Keratinocyte (primary cell): ENCODE measurements at regions not wholly inside any gene's neighbourhood (a gene's known extent, or its start where the extent isn't known, plus 50 kb on each side); places are given as distances from the start of the nearest gene placed in this dataset.

Source experiments
- DNase-seq: peaks from one replicate; pipeline ENCODE4 v3.0.0-alpha.2; 2011; ENCODE audit warnings: low read depth, missing footprints, low spot score
- FAIRE-seq: peaks from 2 replicates; lab custom pipeline; 2011; peaks lifted over from hg19 to GRCh38; lab: Jason Lieb, UNC
- H2AFZ ChIP-seq: 2 replicates; pipeline ENCODE4 v1.6.0; 2012; ENCODE audit warnings: low read length, control low read depth, inconsistent platforms; ENCODE audit not compliant: control insufficient read depth
- H3K27ac ChIP-seq: 2 replicates; pipeline ENCODE4 v1.5.1; 2011; ENCODE audit warnings: low read length; ENCODE audit not compliant: control insufficient read depth, insufficient read depth
- H3K27me3 ChIP-seq: 3 replicates; pipeline ENCODE4 v1.6.0; 2011; ENCODE audit warnings: low read length; ENCODE audit not compliant: control insufficient read depth, insufficient read depth; ENCODE audit errors: extremely low read depth
- H3K36me3 ChIP-seq, 2 experiments: 2 replicates in 1 of 2; 3 replicates in 1 of 2; pipeline ENCODE4 v1.5.1; 2011; ENCODE audit warnings: low read length in 2 of 2, mild to moderate bottlenecking in 1 of 2; ENCODE audit not compliant: control insufficient read depth in 2 of 2, insufficient read depth in 2 of 2; ENCODE audit errors: extremely low read depth in 1 of 2
- H3K4me1 ChIP-seq: 3 replicates; pipeline ENCODE4 v1.5.1; 2011; ENCODE audit warnings: low read length; ENCODE audit not compliant: control insufficient read depth, insufficient read depth; ENCODE audit errors: extremely low read depth
- H3K4me2 ChIP-seq: 3 replicates; pipeline ENCODE4 v1.6.0; 2011; ENCODE audit warnings: low read depth, low read length; ENCODE audit not compliant: control insufficient read depth, insufficient read depth; ENCODE audit errors: extremely low read depth
- H3K4me3 ChIP-seq, 3 experiments: fragments of 200-600 bp in 1 of 3; sonication (generic) in 1 of 3; 2 replicates in 2 of 3; 3 replicates in 1 of 3; pipeline ENCODE4 v1.5.1; 2011 to 2016; ENCODE audit warnings: low read length in 3 of 3, mild to moderate bottlenecking in 3 of 3, control low read depth in 2 of 3, inconsistent platforms in 1 of 3, low read depth in 1 of 3, mixed read lengths in 1 of 3, mixed run types in 1 of 3, moderate library complexity in 1 of 3; ENCODE audit not compliant: control insufficient read depth in 2 of 3, insufficient read depth in 2 of 3; ENCODE audit errors: extremely low read depth in 1 of 3
- H3K79me2 ChIP-seq: 2 replicates; pipeline ENCODE4 v1.6.0; 2012; ENCODE audit warnings: low read length; ENCODE audit not compliant: control insufficient read depth, insufficient read depth
- H3K9ac ChIP-seq: 3 replicates; pipeline ENCODE4 v1.6.0; 2011; ENCODE audit warnings: low read length; ENCODE audit not compliant: control insufficient read depth, insufficient read depth; ENCODE audit errors: extremely low read depth
- H3K9me1 ChIP-seq: 3 replicates; pipeline ENCODE4 v1.6.0; 2011; ENCODE audit warnings: low read length; ENCODE audit not compliant: control insufficient read depth, insufficient read depth; ENCODE audit errors: extremely low read depth
- H3K9me3 ChIP-seq: 2 replicates; pipeline ENCODE4 v1.5.1; 2012; ENCODE audit warnings: low read depth, low read length; ENCODE audit not compliant: control insufficient read depth
- H4K20me1 ChIP-seq: 3 replicates; pipeline ENCODE4 v1.6.0; 2011; ENCODE audit warnings: low read length; ENCODE audit not compliant: control insufficient read depth, insufficient read depth; ENCODE audit errors: extremely low read depth
- EZH2 ChIP-seq: IDR thresholded peaks from one replicate; pipeline ENCODE4 v1.6.1; 2012; ENCODE audit warnings: inconsistent platforms, mild to moderate bottlenecking, low read length, moderate library complexity
- dilution Hi-C: fragments of 300-500 bp; cut with MboI; formaldehyde crosslinking; loops from one replicate; pipeline ENCODE4 v1.7.0; 2020; ENCODE audit warnings: low sequenced_read_pairs; ENCODE audit not compliant: extremely low pct_ligation_motif_present
- TF ChIP-seq, protein P1 (sequence below), 3 experiments: IDR thresholded peaks in 1 of 3; conservative IDR thresholded peaks in 1 of 3; optimal IDR thresholded peaks in 1 of 3; 2 replicates in 2 of 3; 3 replicates in 1 of 3; pipeline versions ENCODE3 to v1.5.1; 2011; ENCODE audit warnings: low read length in 3 of 3, mild to moderate bottlenecking in 3 of 3, moderate library complexity in 2 of 3, control low read depth in 1 of 3, inconsistent platforms in 1 of 3; ENCODE audit not compliant: insufficient read depth in 2 of 3; ENCODE audit errors: extremely low read depth in 1 of 3

DNA sequence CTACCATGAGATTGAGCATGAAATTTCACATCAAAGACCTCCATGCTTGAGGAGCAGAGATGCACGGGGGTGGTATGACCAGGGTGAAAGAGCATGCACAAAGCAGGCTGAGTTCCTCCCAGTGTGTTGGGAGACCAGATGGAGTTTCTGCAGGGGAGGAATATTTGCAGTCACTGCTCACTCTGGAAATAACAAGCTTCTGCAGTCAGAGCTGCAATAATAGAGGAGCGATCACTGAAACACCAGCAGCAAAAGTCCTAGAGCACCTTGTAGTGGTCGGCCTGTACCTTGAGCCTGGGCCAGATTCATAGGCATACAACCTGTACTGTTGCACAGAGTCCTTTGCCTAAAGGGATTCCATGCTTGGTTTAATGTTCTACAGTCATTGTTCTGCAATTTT is 184.5 kb upstream of the SP8 start:
- dilution Hi-C loops = no loop called here
- H2AFZ ChIP-seq = no peak overlapping the region
- no peaks in the 10 kb centered on the region for H3K79me2 ChIP-seq
- DNase-seq = no peak
- H3K27ac ChIP-seq = no peak overlapping the region
- H3K36me3 ChIP-seq = no peaks in the 10 kb centered on the region
- H3K9me3 ChIP-seq = no peaks in the 10 kb centered on the region
- H3K9ac ChIP-seq = no peak overlapping the region
- FAIRE-seq = no peak
- no peaks in the 10 kb centered on the region for H3K4me1 ChIP-seq
- H4K20me1 ChIP-seq = no peaks in the 10 kb centered on the region
- no peak overlapping the region for H3K4me3 ChIP-seq
- H3K9me1 ChIP-seq = no peaks in the 10 kb centered on the region
- no peaks in the 10 kb centered on the region for H3K27me3 ChIP-seq
- no peak overlapping the region for H3K4me2 ChIP-seq
- TF ChIP-seq EZH2 = no peak
- TF ChIP-seq, protein P1, sequence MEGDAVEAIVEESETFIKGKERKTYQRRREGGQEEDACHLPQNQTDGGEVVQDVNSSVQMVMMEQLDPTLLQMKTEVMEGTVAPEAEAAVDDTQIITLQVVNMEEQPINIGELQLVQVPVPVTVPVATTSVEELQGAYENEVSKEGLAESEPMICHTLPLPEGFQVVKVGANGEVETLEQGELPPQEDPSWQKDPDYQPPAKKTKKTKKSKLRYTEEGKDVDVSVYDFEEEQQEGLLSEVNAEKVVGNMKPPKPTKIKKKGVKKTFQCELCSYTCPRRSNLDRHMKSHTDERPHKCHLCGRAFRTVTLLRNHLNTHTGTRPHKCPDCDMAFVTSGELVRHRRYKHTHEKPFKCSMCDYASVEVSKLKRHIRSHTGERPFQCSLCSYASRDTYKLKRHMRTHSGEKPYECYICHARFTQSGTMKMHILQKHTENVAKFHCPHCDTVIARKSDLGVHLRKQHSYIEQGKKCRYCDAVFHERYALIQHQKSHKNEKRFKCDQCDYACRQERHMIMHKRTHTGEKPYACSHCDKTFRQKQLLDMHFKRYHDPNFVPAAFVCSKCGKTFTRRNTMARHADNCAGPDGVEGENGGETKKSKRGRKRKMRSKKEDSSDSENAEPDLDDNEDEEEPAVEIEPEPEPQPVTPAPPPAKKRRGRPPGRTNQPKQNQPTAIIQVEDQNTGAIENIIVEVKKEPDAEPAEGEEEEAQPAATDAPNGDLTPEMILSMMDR (optimal IDR thresholded peaks at IDR 0.05 in 1 of 3, IDR thresholded peaks at IDR 0.05 in 1 of 3, conservative IDR thresholded peaks at IDR 0.05 in 1 of 3; ENCODE audit: extremely low read depth in 1 of 3, insufficient read depth in 2 of 3, low read length in 3 of 3) = no peak

GRCh38 chr7:20980232-20980631 is 193.5 kb upstream of the SP8 start:
- H3K4me1 ChIP-seq = no peaks in the 10 kb centered on the region
- H3K27ac ChIP-seq = no peak overlapping the region
- no peak overlapping the region for H2AFZ ChIP-seq
- no peak for DNase-seq
- dilution Hi-C loops = no loop called here
- no peaks in the 10 kb centered on the region for H4K20me1 ChIP-seq
- TF ChIP-seq, protein P1 (optimal IDR thresholded peaks at IDR 0.05 in 1 of 3, IDR thresholded peaks at IDR 0.05 in 1 of 3, conservative IDR thresholded peaks at IDR 0.05 in 1 of 3; ENCODE audit: extremely low read depth in 1 of 3, insufficient read depth in 2 of 3, low read length in 3 of 3) = no peak
- TF ChIP-seq EZH2 = no peak
- no peak for FAIRE-seq
- H3K9me3 ChIP-seq = no peaks in the 10 kb centered on the region
- no peaks in the 10 kb centered on the region for H3K36me3 ChIP-seq
- H3K4me3 ChIP-seq = no peak overlapping the region
- no peaks in the 10 kb centered on the region for H3K27me3 ChIP-seq
- no peaks in the 10 kb centered on the region for H3K9me1 ChIP-seq
- no peak overlapping the region for H3K4me2 ChIP-seq
- no peaks in the 10 kb centered on the region for H3K79me2 ChIP-seq
- no peak overlapping the region for H3K9ac ChIP-seq
